ENCODE measurements at regions not wholly inside any gene's neighbourhood (a gene's known extent, or its start where the extent isn't known, plus 50 kb on each side); places are given as distances from the start of the nearest gene placed in this dataset.

DNA sequence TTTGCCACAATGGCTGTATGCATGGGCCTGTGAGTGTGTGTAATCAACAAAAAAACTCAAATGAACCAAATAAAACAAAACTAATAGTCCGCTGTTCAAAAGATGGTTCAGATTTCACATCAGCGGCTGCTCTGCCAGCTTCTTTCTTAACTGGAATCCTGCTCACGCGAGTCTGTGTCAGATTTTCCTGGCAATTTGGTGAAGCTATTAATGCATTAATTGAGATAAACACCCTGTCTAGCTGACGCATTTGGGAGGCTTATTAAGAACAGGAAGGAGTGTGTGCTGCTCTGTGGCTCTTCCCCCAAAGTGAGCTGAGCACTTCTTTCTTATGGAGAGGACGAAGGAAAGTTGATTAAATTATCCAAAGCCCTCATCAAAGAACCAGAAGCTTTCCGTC lies 336.6 kb upstream of the MKI67 start:
- Histone ChIP-seq H3K36me3 (replicated peaks in 1 of 2; ENCODE audit: control insufficient read depth in 1 of 2, insufficient read depth in 2 of 2, low read length in 1 of 2) (no peaks in the 10 kb centered on the region), H3K9ac (no peak overlapping the region), H3K27ac (ENCODE audit: low read depth in 2 of 2, low read length in 1 of 2) (no peak overlapping the region), H3K79me2 (ENCODE audit: insufficient read depth) (no peaks in the 10 kb centered on the region), H2AFZ (ENCODE audit: low read depth) (no peak overlapping the region), H3K4me3 (ENCODE audit: low read depth in 2 of 2, low read length in 1 of 2) (no peak overlapping the region), H3K9me3 (no peaks in the 10 kb centered on the region), H3F3A (replicated peaks; ENCODE audit: insufficient read depth) (no peaks in the 10 kb centered on the region), H3K4me2 (no peak overlapping the region), H3K9me2 (no peaks in the 10 kb centered on the region), H3K4me1 (ENCODE audit: control insufficient read depth in 1 of 2, insufficient read depth in 2 of 2, low read depth in 1 of 2, low read length in 1 of 2) (peaks cover 0 to 5% of the 10 kb centered on the region in 2 experiments; a peak in 1 of 4 replicates), H4K20me1 (ENCODE audit: insufficient read depth) (no peaks in the 10 kb centered on the region), H3K27me3 (ENCODE audit: insufficient read depth) (no peaks in the 10 kb centered on the region)
- TF ChIP-seq IRF3 (IDR thresholded peaks at IDR 0.05; ENCODE audit: low read depth, low read length), result no peak
- DNase-seq, result no peak
- ChIA-PET POLR2A (no interaction called here), CTCF (interaction anchor here (0.8 kb wide), 1 partner anchor 67 kb away, joined by 3 read pairs; no protein-coding TSS in a partner anchor)
- WGBS (ENCODE audit: low lambda C conversion rate), result 50% methylated on average over 7 of the region's 7 CpGs

- H3K9me3 ChIP-seq, result no peaks in the 10 kb centered on the region
- H3K36me3 ChIP-seq (replicated peaks in 1 of 2; ENCODE audit: control insufficient read depth in 1 of 2, insufficient read depth in 2 of 2, low read length in 1 of 2), result no peaks in the 10 kb centered on the region
- H3K27me3 ChIP-seq (ENCODE audit: insufficient read depth), result no peaks in the 10 kb centered on the region
- H3K4me3 ChIP-seq (ENCODE audit: low read depth in 2 of 2, low read length in 1 of 2), result no peak overlapping the region
- no peaks in the 10 kb centered on the region for H3K9me2 ChIP-seq
- no peak overlapping the region for H3K27ac ChIP-seq (ENCODE audit: low read depth in 2 of 2, low read length in 1 of 2)
- no peaks in the 10 kb centered on the region for H3K79me2 ChIP-seq (ENCODE audit: insufficient read depth)
- TF ChIP-seq, protein P1, sequence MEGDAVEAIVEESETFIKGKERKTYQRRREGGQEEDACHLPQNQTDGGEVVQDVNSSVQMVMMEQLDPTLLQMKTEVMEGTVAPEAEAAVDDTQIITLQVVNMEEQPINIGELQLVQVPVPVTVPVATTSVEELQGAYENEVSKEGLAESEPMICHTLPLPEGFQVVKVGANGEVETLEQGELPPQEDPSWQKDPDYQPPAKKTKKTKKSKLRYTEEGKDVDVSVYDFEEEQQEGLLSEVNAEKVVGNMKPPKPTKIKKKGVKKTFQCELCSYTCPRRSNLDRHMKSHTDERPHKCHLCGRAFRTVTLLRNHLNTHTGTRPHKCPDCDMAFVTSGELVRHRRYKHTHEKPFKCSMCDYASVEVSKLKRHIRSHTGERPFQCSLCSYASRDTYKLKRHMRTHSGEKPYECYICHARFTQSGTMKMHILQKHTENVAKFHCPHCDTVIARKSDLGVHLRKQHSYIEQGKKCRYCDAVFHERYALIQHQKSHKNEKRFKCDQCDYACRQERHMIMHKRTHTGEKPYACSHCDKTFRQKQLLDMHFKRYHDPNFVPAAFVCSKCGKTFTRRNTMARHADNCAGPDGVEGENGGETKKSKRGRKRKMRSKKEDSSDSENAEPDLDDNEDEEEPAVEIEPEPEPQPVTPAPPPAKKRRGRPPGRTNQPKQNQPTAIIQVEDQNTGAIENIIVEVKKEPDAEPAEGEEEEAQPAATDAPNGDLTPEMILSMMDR (IDR thresholded peaks at IDR 0.05), result no peak
- no peak for TF ChIP-seq JUND (IDR thresholded peaks at IDR 0.05)
- TF ChIP-seq MXI1 (IDR thresholded peaks at IDR 0.05; ENCODE audit: low read depth, low read length), result no peak
- ChIA-PET CTCF (no interaction called here), POLR2A (interaction anchor here (0.6 kb wide), 1 partner anchor 1357 kb away, joined by 3 read pairs; no protein-coding TSS in a partner anchor)
- no peak overlapping the region for H3K4me2 ChIP-seq
- no peaks in the 10 kb centered on the region for H3F3A ChIP-seq (replicated peaks; ENCODE audit: insufficient read depth)
- no peak for DNase-seq
- H3K4me1 ChIP-seq (ENCODE audit: control insufficient read depth in 1 of 2, insufficient read depth in 2 of 2, low read depth in 1 of 2, low read length in 1 of 2), result peaks cover 0 to 5% of the 10 kb centered on the region in 2 experiments; a peak in 1 of 4 replicates
- H3K9ac ChIP-seq, result no peak overlapping the region
- 27% methylated on average over 4 of the region's 4 CpGs for WGBS (ENCODE audit: low lambda C conversion rate)
- no peaks in the 10 kb centered on the region for H4K20me1 ChIP-seq (ENCODE audit: insufficient read depth)
- no peak overlapping the region for H2AFZ ChIP-seq (ENCODE audit: low read depth)
These were observed 338.0 kb upstream of the MKI67 start for GRCh38 chr10:128463991-128464760.

DNA sequence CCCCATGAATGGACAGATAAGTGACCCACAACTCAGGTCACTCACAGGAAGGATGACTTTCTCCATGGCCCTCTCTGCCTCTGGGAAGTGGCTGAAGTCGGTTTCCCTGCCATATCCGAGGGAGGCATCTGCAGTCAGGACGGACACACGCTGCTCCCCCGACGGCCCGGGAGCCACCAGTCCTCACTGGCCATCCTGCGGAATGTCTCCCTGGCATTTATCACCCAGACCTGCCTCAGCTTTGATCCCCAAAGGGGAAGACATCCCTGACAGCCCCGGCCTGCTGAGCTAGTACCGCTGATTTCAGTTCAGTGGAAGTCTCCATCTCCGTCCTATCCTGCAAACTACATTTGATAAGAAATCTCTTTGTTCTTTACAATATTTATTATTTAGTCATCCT lies 339.5 kb upstream of the MKI67 start:
- Histone ChIP-seq H3K9me3 (no peaks in the 10 kb centered on the region), H3F3A (replicated peaks; ENCODE audit: insufficient read depth) (no peaks in the 10 kb centered on the region), H3K9ac (no peak overlapping the region), H2AFZ (ENCODE audit: low read depth) (no peak overlapping the region), H3K27me3 (ENCODE audit: insufficient read depth) (no peaks in the 10 kb centered on the region), H4K20me1 (ENCODE audit: insufficient read depth) (no peaks in the 10 kb centered on the region), H3K27ac (ENCODE audit: low read depth in 2 of 2, low read length in 1 of 2) (no peak overlapping the region), H3K4me2 (no peak overlapping the region), H3K36me3 (replicated peaks in 1 of 2; ENCODE audit: control insufficient read depth in 1 of 2, insufficient read depth in 2 of 2, low read length in 1 of 2) (no peaks in the 10 kb centered on the region), H3K4me3 (ENCODE audit: low read depth in 2 of 2, low read length in 1 of 2) (no peak overlapping the region), H3K79me2 (ENCODE audit: insufficient read depth) (no peaks in the 10 kb centered on the region), H3K9me2 (no peaks in the 10 kb centered on the region), H3K4me1 (ENCODE audit: control insufficient read depth in 1 of 2, insufficient read depth in 2 of 2, low read depth in 1 of 2, low read length in 1 of 2) (peaks cover 0 to 5% of the 10 kb centered on the region in 2 experiments; a peak in 1 of 4 replicates)
- POLR2A ChIA-PET, result no interaction called here
- DNase-seq, result no peak
- CTCF ChIA-PET, result interaction anchor here (1.2 kb wide), 1 partner anchor 198 kb away, joined by 4 read pairs; no protein-coding TSS in a partner anchor
- WGBS (ENCODE audit: low lambda C conversion rate), result 37% methylated on average over 6 of the region's 11 CpGs
- TF ChIP-seq TAF1 (IDR thresholded peaks at IDR 0.05; ENCODE audit: borderline replicate concordance, low read depth, low read length) (no peak), CHD2 (IDR thresholded peaks at IDR 0.05; ENCODE audit: low read length, partially characterized antibody) (no peak), RFX5 (IDR thresholded peaks at IDR 0.05; ENCODE audit: low read length) (no peak), EP300 (IDR thresholded peaks at IDR 0.05; ENCODE audit: borderline replicate concordance in 1 of 2, low read depth in 1 of 2, low read length in 1 of 2) (no peak), USF2 (IDR thresholded peaks at IDR 0.05; ENCODE audit: borderline replicate concordance, low read depth, low read length) (no peak), SMC3 (IDR thresholded peaks at IDR 0.05; ENCODE audit: low read depth, low read length) (no peak), GATA2 (CRISPR knock-in tag; IDR thresholded peaks at IDR 0.05) (no peak), IRF3 (IDR thresholded peaks at IDR 0.05; ENCODE audit: low read depth, low read length) (no peak), MEF2A (IDR thresholded peaks at IDR 0.05; ENCODE audit: borderline replicate concordance, low read depth) (no peak), FOSL2 (IDR thresholded peaks at IDR 0.05; ENCODE audit: borderline replicate concordance, low read depth) (no peak), RAD21 (IDR thresholded peaks at IDR 0.05; ENCODE audit: low read length) (no peak), POLR2AphosphoS5 (IDR thresholded peaks at IDR 0.05; ENCODE audit: low read depth, low read length) (no peak), JUND (IDR thresholded peaks at IDR 0.05) (no peak), FOXJ3 (CRISPR knock-in tag; IDR thresholded peaks at IDR 0.05) (no peak)
